ENCODE measurements at regions not wholly inside any gene's neighbourhood (a gene's known extent, or its start where the extent isn't known, plus 50 kb on each side); places are given as distances from the start of the nearest gene placed in this dataset.

DNA sequence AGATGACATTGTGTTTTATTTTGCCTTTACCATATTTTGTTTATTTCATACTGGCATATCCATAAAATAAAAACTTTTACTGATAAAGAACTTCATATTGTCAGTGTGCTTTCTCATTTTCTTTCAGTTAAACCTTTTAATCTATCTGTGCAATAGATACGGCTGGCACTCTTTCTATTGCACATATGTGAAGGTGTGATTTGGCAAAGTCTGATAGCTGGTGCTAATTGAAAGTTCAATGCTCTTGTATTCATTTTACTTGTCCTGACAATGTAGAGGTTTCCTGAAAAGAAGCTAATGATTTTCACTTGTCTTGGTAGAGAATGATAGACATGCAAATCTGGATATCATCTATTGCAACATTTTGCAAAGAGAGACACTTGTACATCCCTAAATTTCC lies 467.0 kb downstream of the NSUN3 start:
- Histone ChIP-seq H3K36me3 (replicated peaks in 1 of 2) (no peaks in the 10 kb centered on the region), H3K4me3 (no peak overlapping the region), H3K4me1 (replicated peaks in 1 of 2) (no peaks in the 10 kb centered on the region), H3K9me3 (replicated peaks in 1 of 3) (no peaks in the 10 kb centered on the region), H3K27me3 (no peaks in the 10 kb centered on the region), H3K27ac (no peak overlapping the region)
- intact Hi-C loops (cut with DNase I) = no loop called here
- 87 to 90% (median 88%) methylated on average over 1 of the region's 1 CpG for WGBS, 4 donors
- TF ChIP-seq, protein P1, sequence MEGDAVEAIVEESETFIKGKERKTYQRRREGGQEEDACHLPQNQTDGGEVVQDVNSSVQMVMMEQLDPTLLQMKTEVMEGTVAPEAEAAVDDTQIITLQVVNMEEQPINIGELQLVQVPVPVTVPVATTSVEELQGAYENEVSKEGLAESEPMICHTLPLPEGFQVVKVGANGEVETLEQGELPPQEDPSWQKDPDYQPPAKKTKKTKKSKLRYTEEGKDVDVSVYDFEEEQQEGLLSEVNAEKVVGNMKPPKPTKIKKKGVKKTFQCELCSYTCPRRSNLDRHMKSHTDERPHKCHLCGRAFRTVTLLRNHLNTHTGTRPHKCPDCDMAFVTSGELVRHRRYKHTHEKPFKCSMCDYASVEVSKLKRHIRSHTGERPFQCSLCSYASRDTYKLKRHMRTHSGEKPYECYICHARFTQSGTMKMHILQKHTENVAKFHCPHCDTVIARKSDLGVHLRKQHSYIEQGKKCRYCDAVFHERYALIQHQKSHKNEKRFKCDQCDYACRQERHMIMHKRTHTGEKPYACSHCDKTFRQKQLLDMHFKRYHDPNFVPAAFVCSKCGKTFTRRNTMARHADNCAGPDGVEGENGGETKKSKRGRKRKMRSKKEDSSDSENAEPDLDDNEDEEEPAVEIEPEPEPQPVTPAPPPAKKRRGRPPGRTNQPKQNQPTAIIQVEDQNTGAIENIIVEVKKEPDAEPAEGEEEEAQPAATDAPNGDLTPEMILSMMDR (IDR thresholded peaks at IDR 0.05) = no peak
- no peak for TF ChIP-seq POLR2A (IDR thresholded peaks at IDR 0.05)
- no peak for DNase-seq

DNA sequence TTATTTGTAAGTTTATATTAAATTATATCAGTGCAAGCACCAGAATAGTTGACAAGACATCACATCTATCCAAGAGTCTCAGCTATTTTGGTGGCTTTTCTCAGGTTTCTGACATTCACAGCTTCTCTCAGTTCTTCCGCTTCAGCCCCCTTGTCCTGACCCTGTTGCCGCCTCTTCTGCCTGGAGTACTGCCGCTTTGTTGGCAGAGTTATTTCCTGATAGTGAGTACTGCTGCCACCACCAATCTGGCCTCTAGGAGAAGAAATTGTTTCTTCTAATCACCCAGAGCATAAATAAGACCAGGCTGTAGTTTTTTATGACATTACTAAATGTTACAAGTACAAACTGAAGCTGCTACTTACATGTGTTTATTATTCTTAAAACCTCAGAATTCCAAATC lies 470.1 kb downstream of the NSUN3 start:
- intact Hi-C loops (cut with DNase I) = no loop called here

DNA sequence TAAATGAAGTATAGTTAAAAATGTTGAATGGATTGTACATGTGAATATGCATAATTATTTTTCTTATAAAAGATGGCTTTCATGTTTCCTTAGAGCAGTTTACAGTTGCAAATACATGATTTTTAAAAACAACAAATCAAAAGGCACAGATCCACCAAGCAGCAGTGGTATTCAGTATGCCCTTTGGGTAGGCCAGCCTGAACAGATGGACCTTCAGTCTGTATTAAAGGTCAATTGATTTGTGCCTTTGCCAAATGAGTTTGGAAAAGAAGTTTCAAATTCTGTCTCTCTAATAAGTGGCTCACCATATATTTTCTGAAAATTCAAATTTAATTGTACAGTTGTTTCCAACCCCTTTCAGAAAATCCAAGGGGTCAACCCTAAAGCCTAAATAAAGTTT lies 477.1 kb downstream of the NSUN3 start:
- Histone ChIP-seq H3K4me1 (replicated peaks in 1 of 2) (no peaks in the 10 kb centered on the region), H3K27ac (no peak overlapping the region), H3K9me3 (replicated peaks in 1 of 3) (no peaks in the 10 kb centered on the region), H3K4me3 (no peak overlapping the region), H3K27me3 (no peaks in the 10 kb centered on the region), H3K36me3 (replicated peaks in 1 of 2) (no peaks in the 10 kb centered on the region)
- no peak for TF ChIP-seq POLR2A (IDR thresholded peaks at IDR 0.05)
- TF ChIP-seq, protein P1 (IDR thresholded peaks at IDR 0.05) = no peak
- DNase-seq = no peak
- intact Hi-C loops (cut with DNase I) = no loop called here

More for the DNA sequence above, 470.1 kb downstream of the NSUN3 start:
- Histone ChIP-seq H3K27ac (no peak overlapping the region), H3K4me3 (no peak overlapping the region), H3K4me1 (replicated peaks in 1 of 2) (no peaks in the 10 kb centered on the region), H3K36me3 (replicated peaks in 1 of 2) (no peaks in the 10 kb centered on the region), H3K9me3 (replicated peaks in 1 of 3) (no peaks in the 10 kb centered on the region), H3K27me3 (no peaks in the 10 kb centered on the region)
- WGBS, 4 donors = 86 to 97% (median 94%) methylated on average over 3 of the region's 3 CpGs
- no peak for DNase-seq
- TF ChIP-seq POLR2A (IDR thresholded peaks at IDR 0.05) = no peak
- TF ChIP-seq, protein P1 (IDR thresholded peaks at IDR 0.05) = no peak

DNA sequence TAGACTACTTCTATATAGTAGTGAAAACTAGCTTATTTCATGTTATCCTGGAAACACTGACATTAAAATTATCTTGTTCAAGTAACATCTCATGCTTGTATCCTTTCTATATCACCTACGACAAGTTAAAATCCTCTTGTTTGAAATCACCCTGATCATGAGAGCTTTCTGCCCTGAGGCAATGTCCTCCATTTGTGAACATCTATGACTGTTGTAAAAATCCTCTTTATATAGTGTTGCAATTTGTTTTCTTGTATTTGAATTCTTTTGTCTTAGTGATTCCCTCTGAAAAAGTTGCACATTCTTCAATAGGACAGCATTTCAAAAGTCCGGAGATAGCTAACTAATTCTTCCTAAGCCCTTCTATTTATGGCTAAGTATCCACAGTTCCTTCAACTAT lies 480.3 kb downstream of the NSUN3 start:
- TF ChIP-seq POLR2A (IDR thresholded peaks at IDR 0.05) = no peak
- TF ChIP-seq, protein P1 (IDR thresholded peaks at IDR 0.05) = no peak

More for the DNA sequence above, 480.3 kb downstream of the NSUN3 start:
- peaks cover 0 to 4% (median 0%) of the 10 kb centered on the region in 3 donors for H3K9me3 ChIP-seq (replicated peaks in 1 of 3)
- no peak overlapping the region for H3K27ac ChIP-seq
- no peaks in the 10 kb centered on the region for H3K27me3 ChIP-seq
- DNase-seq = no peak
- H3K4me1 ChIP-seq (replicated peaks in 1 of 2) = no peaks in the 10 kb centered on the region
- H3K4me3 ChIP-seq = no peak overlapping the region
- WGBS, 4 donors = 86 to 88% (median 86%) methylated on average over 2 of the region's 2 CpGs
- H3K36me3 ChIP-seq (replicated peaks in 1 of 2) = no peaks in the 10 kb centered on the region
- intact Hi-C loops (cut with DNase I) = no loop called here
